Amniotic stem cell (primary cell): ENCODE measurements at regions not wholly inside any gene's neighbourhood (a gene's known extent, or its start where the extent isn't known, plus 50 kb on each side); places are given as distances from the start of the nearest gene placed in this dataset.
A peak's percentile ranks its signal among the peaks of the same experiment; 100 is the strongest.

Experiments used
- DNase-seq: peaks from one replicate; lab custom pipeline; 2025; lab: John Stamatoyannopoulos, UW

GRCh38 chr2:67516899-67517530 lies 119.9 kb downstream of the ETAA1 start:
- no peak for DNase-seq

GRCh38 chr2:67522148-67522547 lies 125.0 kb downstream of the ETAA1 start:
- no peak for DNase-seq

GRCh38 chr2:67524213-67524612 lies 127.1 kb downstream of the ETAA1 start:
- DNase-seq = no peak

GRCh38 chr2:67524777-67525176 lies 127.6 kb downstream of the ETAA1 start:
- no peak for DNase-seq

GRCh38 chr2:67526283-67526682 lies 129.2 kb downstream of the ETAA1 start:
- DNase-seq = no peak

GRCh38 chr2:67528320-67528719 lies 131.2 kb downstream of the ETAA1 start:
- DNase-seq = no peak

- no peak for DNase-seq
These were observed 135.3 kb downstream of the ETAA1 start for GRCh38 chr2:67532387-67532786.

- no peak for DNase-seq
These were observed 137.6 kb downstream of the ETAA1 start for GRCh38 chr2:67534745-67535144.

- DNase-seq = no peak
These were observed 143.8 kb downstream of the ETAA1 start for GRCh38 chr2:67540962-67541361.

- DNase-seq = no peak
These were observed 147.2 kb downstream of the ETAA1 start for GRCh38 chr2:67544286-67544685.

GRCh38 chr2:67548317-67549201 lies 151.4 kb downstream of the ETAA1 start:
- DNase-seq = no peak

- no peak for DNase-seq
These were observed 162.0 kb downstream of the ETAA1 start for GRCh38 chr2:67559156-67559555.

- no peak for DNase-seq
These were observed 163.8 kb downstream of the ETAA1 start for GRCh38 chr2:67560771-67561456.

GRCh38 chr2:67561457-67561965 lies 164.4 kb downstream of the ETAA1 start:
- no peak for DNase-seq

GRCh38 chr2:67564076-67564475 lies 166.9 kb downstream of the ETAA1 start:
- peak; percentile 8 for DNase-seq

GRCh38 chr2:67564626-67565025 lies 167.5 kb downstream of the ETAA1 start:
- no peak for DNase-seq

- DNase-seq = no peak
These were observed 168.1 kb downstream of the ETAA1 start for GRCh38 chr2:67565262-67565661.

GRCh38 chr2:67565761-67566160 lies 168.6 kb downstream of the ETAA1 start:
- peak; percentile 37 for DNase-seq

- no peak for DNase-seq
These were observed 169.2 kb downstream of the ETAA1 start for GRCh38 chr2:67566285-67566684.

GRCh38 chr2:67566958-67567635 lies 170.0 kb downstream of the ETAA1 start:
- no peak for DNase-seq

GRCh38 chr2:67567886-67568285 lies 170.8 kb downstream of the ETAA1 start:
- DNase-seq = no peak

- no peak for DNase-seq
These were observed 173.5 kb downstream of the ETAA1 start for GRCh38 chr2:67570611-67571010.
